ENCODE measurements at regions not wholly inside any gene's neighbourhood (a gene's known extent, or its start where the extent isn't known, plus 50 kb on each side); places are given as distances from the start of the nearest gene placed in this dataset.

DNA sequence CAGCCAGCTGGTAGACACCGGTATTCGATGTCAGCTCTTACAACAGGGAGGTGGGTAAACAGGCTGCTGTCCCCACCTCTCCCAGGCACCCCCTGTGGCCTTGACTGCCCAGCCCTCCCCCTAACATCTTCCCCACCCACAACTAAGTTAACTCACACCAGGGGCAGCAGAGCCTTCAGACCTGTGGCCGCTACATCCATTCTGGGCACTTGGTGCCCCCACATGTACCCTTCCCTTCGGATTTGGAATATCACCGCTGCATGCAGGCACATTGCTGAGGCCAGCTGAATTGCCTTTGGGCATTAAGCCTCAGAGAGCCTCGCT is 130.3 kb downstream of the MYCN start:
- TF ChIP-seq, protein P1, sequence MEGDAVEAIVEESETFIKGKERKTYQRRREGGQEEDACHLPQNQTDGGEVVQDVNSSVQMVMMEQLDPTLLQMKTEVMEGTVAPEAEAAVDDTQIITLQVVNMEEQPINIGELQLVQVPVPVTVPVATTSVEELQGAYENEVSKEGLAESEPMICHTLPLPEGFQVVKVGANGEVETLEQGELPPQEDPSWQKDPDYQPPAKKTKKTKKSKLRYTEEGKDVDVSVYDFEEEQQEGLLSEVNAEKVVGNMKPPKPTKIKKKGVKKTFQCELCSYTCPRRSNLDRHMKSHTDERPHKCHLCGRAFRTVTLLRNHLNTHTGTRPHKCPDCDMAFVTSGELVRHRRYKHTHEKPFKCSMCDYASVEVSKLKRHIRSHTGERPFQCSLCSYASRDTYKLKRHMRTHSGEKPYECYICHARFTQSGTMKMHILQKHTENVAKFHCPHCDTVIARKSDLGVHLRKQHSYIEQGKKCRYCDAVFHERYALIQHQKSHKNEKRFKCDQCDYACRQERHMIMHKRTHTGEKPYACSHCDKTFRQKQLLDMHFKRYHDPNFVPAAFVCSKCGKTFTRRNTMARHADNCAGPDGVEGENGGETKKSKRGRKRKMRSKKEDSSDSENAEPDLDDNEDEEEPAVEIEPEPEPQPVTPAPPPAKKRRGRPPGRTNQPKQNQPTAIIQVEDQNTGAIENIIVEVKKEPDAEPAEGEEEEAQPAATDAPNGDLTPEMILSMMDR (IDR thresholded peaks at IDR 0.05; ENCODE audit: low read depth, low read length), result no peak
- H3K4me3 ChIP-seq (ENCODE audit: low read depth, low read length), result no peak overlapping the region
- DNase-seq (ENCODE audit: low read depth), result no peak

DNA sequence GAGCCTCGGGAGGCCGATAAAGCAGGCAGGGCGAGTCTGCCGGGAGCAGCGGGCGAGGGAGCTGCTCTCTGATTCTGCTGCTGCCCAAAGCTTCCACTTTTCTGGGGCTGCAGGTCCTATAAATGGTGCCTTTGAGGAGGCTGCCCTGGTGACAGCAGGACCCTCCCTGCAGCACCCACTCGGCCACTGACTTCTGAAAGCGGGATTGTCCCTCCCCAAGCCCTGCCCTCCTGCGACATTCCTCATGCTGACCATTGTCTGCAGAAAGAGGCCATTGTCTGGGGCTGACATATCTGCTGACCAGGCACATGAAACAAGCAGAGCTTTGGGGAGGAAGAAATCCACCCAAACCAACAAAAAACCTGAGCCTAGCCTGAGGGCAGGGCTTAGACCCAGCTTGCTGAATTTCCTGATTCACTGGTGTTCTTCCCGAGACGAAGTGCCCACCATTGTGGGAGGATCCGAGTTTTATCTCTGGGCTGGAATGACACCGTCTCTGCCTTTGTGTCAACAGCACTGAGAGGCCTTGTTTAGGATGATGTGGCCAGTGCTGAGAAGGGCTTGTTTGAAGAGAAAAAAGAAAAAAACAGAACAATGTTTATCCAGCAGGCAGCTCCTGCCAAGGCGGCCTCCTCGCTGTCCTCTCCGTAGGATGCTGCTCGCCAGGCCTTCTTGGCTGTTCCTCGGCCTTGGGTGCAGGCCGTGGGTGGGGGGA is 129.7 kb downstream of the MYCN start:
- no peak for DNase-seq (ENCODE audit: low read depth)
- H3K4me3 ChIP-seq (ENCODE audit: low read depth, low read length), result no peak overlapping the region
- TF ChIP-seq POLR2A (IDR thresholded peaks at IDR 0.05; ENCODE audit: extremely low read depth, insufficient read length) (no peak), MYC (IDR thresholded peaks at IDR 0.05; ENCODE audit: low read depth, low read length) (no peak)
- TF ChIP-seq, protein P2, sequence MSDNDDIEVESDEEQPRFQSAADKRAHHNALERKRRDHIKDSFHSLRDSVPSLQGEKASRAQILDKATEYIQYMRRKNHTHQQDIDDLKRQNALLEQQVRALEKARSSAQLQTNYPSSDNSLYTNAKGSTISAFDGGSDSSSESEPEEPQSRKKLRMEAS (IDR thresholded peaks at IDR 0.05; ENCODE audit: low read depth, low read length), result no peak
- TF ChIP-seq, protein P1 (IDR thresholded peaks at IDR 0.05; ENCODE audit: low read depth, low read length), result no peak

DNA sequence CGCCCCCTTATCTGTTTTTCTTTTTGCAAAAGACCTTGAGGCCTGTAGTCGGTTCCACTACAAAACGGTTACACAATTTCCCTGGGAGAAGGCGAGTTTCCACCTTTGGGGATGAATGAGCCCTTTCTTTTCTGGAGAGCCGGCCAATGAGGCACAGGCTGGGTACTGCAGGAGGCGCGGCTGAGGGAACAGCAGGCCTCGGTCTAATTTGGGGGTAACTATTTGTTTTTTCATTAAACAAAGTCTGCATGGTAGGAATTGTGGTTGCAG is 129.2 kb downstream of the MYCN start:
- no peak for DNase-seq (ENCODE audit: low read depth)
- no peak overlapping the region for H3K4me3 ChIP-seq (ENCODE audit: low read depth, low read length)
- TF ChIP-seq, protein P2 (IDR thresholded peaks at IDR 0.05; ENCODE audit: low read depth, low read length), result no peak
- no peak for TF ChIP-seq MYC (IDR thresholded peaks at IDR 0.05; ENCODE audit: low read depth, low read length)
- TF ChIP-seq, protein P1 (IDR thresholded peaks at IDR 0.05; ENCODE audit: low read depth, low read length), result no peak
- no peak for TF ChIP-seq POLR2A (IDR thresholded peaks at IDR 0.05; ENCODE audit: extremely low read depth, insufficient read length)

DNA sequence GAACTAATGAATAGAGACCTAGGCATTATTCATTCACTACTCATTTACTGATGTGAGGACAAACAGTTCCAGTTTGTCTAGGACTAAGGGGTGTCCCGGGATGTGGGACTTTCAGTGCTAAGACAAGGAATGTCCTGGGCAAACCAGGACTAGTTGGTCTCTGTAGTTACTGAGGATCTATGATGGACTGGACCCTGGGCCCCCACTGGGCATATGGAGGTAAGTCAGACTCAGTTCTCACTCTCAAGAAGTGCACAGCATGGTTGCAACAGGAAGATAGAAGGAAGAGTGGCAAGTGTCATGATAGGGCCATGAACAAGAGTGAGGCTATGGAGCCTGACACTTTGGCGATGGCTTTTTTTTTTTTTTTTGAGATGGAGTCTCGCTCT is 128.2 kb downstream of the MYCN start:
- TF ChIP-seq POLR2A (IDR thresholded peaks at IDR 0.05; ENCODE audit: extremely low read depth, insufficient read length), result no peak
- TF ChIP-seq MYC (IDR thresholded peaks at IDR 0.05; ENCODE audit: low read depth, low read length), result no peak
- TF ChIP-seq, protein P1 (IDR thresholded peaks at IDR 0.05; ENCODE audit: low read depth, low read length), result no peak
- TF ChIP-seq, protein P2 (IDR thresholded peaks at IDR 0.05; ENCODE audit: low read depth, low read length), result no peak
- DNase-seq (ENCODE audit: low read depth), result no peak

DNA sequence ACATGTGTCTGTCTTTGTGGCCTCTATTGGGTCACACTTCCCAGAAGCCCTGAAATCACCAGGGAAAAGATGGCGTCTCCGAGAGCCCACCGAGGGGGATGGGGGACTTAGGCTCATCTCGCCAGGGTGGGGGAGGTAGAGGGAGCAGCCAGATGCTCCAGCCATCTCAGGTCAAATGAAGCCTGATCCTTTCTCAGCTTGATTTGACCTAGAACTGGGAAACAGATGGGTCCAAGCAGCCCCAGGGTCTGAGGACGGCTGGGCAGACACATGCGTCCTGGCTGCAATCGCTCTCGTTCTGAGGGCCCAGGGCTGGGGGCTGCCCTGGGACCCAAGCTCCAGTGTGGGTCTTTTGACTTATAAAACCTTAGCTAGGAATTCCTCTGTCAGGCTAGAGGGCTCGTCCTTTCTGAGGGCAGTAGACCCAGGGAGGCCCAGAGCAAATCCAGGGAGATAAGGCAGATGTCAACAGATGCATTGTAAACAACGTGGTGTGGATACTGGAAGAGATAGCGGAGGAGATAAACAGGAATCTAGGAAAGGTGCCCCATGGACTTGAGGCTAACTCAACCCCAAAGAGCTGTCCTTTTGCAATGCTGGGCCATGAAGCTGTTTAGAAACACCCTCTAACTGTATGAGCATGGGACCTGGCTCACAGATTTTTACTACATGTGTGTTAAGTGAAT is 127.7 kb downstream of the MYCN start:
- no peak for DNase-seq (ENCODE audit: low read depth)
- no peak overlapping the region for H3K4me3 ChIP-seq (ENCODE audit: low read depth, low read length)
- TF ChIP-seq, protein P1 (IDR thresholded peaks at IDR 0.05; ENCODE audit: low read depth, low read length), result no peak
- TF ChIP-seq MYC (IDR thresholded peaks at IDR 0.05; ENCODE audit: low read depth, low read length) (no peak), POLR2A (IDR thresholded peaks at IDR 0.05; ENCODE audit: extremely low read depth, insufficient read length) (no peak)
- TF ChIP-seq, protein P2 (IDR thresholded peaks at IDR 0.05; ENCODE audit: low read depth, low read length), result no peak

More for the DNA sequence above, 128.2 kb downstream of the MYCN start:
- no peak overlapping the region for H3K4me3 ChIP-seq (ENCODE audit: low read depth, low read length)

Data from NB4 (cell line).